ENCODE measurements at regions not wholly inside any gene's neighbourhood (a gene's known extent, or its start where the extent isn't known, plus 50 kb on each side); places are given as distances from the start of the nearest gene placed in this dataset.

GRCh38 chr3:43217206-43217605 is 69.1 kb upstream of the SNRK start:
- TF ChIP-seq ZFP30 (CRISPR knock-in tag; IDR thresholded peaks at IDR 0.05) (no peak), TCF4 (CRISPR knock-in tag; IDR thresholded peaks at IDR 0.05; ENCODE audit: borderline replicate concordance) (no peak), ZFP3 (CRISPR knock-in tag; IDR thresholded peaks at IDR 0.05) (no peak), TOX (CRISPR knock-in tag; IDR thresholded peaks at IDR 0.05; ENCODE audit: borderline replicate concordance) (no peak), OSR1 (CRISPR knock-in tag; IDR thresholded peaks at IDR 0.05) (no peak), CSDC2 (CRISPR knock-in tag; IDR thresholded peaks at IDR 0.05) (no peak), PPARA (CRISPR knock-in tag; IDR thresholded peaks at IDR 0.05; ENCODE audit: borderline replicate concordance) (no peak), RARB (CRISPR knock-in tag; IDR thresholded peaks at IDR 0.05) (no peak), ZNF565 (CRISPR knock-in tag; conservative IDR thresholded peaks at IDR 0.05; ENCODE audit: low read depth) (no peak), SNAI2 (CRISPR knock-in tag; IDR thresholded peaks at IDR 0.05) (no peak), POU6F1 (CRISPR knock-in tag; IDR thresholded peaks at IDR 0.05; ENCODE audit: borderline replicate concordance, low read depth) (no peak), ZNF8 (CRISPR knock-in tag; IDR thresholded peaks at IDR 0.05) (no peak), ZNF70 (CRISPR knock-in tag; IDR thresholded peaks at IDR 0.05) (no peak)
- TF ChIP-seq, protein P1, sequence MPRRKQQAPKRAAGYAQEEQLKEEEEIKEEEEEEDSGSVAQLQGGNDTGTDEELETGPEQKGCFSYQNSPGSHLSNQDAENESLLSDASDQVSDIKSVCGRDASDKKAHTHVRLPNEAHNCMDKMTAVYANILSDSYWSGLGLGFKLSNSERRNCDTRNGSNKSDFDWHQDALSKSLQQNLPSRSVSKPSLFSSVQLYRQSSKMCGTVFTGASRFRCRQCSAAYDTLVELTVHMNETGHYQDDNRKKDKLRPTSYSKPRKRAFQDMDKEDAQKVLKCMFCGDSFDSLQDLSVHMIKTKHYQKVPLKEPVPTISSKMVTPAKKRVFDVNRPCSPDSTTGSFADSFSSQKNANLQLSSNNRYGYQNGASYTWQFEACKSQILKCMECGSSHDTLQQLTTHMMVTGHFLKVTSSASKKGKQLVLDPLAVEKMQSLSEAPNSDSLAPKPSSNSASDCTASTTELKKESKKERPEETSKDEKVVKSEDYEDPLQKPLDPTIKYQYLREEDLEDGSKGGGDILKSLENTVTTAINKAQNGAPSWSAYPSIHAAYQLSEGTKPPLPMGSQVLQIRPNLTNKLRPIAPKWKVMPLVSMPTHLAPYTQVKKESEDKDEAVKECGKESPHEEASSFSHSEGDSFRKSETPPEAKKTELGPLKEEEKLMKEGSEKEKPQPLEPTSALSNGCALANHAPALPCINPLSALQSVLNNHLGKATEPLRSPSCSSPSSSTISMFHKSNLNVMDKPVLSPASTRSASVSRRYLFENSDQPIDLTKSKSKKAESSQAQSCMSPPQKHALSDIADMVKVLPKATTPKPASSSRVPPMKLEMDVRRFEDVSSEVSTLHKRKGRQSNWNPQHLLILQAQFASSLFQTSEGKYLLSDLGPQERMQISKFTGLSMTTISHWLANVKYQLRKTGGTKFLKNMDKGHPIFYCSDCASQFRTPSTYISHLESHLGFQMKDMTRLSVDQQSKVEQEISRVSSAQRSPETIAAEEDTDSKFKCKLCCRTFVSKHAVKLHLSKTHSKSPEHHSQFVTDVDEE (CRISPR knock-in tag; IDR thresholded peaks at IDR 0.05), result no peak
- TF ChIP-seq, protein P2, sequence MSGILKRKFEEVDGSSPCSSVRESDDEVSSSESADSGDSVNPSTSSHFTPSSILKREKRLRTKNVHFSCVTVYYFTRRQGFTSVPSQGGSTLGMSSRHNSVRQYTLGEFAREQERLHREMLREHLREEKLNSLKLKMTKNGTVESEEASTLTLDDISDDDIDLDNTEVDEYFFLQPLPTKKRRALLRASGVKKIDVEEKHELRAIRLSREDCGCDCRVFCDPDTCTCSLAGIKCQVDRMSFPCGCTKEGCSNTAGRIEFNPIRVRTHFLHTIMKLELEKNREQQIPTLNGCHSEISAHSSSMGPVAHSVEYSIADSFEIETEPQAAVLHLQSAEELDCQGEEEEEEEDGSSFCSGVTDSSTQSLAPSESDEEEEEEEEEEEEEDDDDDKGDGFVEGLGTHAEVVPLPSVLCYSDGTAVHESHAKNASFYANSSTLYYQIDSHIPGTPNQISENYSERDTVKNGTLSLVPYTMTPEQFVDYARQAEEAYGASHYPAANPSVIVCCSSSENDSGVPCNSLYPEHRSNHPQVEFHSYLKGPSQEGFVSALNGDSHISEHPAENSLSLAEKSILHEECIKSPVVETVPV (CRISPR knock-in tag; IDR thresholded peaks at IDR 0.05), result no peak
- no peak for ATAC-seq

GRCh38 chr3:43215663-43216275 is 70.6 kb upstream of the SNRK start:
- no peak for ATAC-seq
- TF ChIP-seq GLIS3 (CRISPR knock-in tag; IDR thresholded peaks at IDR 0.05) (no peak), ZNF565 (CRISPR knock-in tag; conservative IDR thresholded peaks at IDR 0.05; ENCODE audit: low read depth) (no peak), RARB (CRISPR knock-in tag; IDR thresholded peaks at IDR 0.05) (no peak)

DNA sequence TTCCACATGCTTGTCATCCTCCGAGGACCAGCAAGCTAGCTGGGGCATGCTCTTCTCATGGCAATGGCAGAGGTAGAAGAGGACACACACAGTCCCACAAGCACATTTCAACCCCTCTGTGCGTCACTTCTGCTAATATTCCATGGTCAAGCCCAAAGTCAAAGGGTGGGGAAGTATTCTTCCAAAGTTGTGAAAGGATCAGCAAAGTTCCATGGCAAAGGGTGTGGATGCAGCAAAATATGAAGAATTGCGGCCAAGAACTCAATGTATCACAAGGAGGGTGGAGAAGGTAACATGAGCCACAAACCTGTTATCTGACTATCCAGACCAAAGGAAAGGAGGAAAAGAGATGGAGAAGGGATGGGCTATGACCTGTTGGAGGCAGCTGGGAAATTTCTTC is 71.2 kb upstream of the SNRK start:
- TF ChIP-seq OSR1 (CRISPR knock-in tag; IDR thresholded peaks at IDR 0.05) (no peak), BACH2 (CRISPR knock-in tag; IDR thresholded peaks at IDR 0.05; ENCODE audit: borderline replicate concordance) (no peak), ZNF8 (CRISPR knock-in tag; IDR thresholded peaks at IDR 0.05) (no peak), PPARA (CRISPR knock-in tag; IDR thresholded peaks at IDR 0.05; ENCODE audit: borderline replicate concordance) (no peak), ZFP30 (CRISPR knock-in tag; IDR thresholded peaks at IDR 0.05) (no peak), ZNF565 (CRISPR knock-in tag; conservative IDR thresholded peaks at IDR 0.05; ENCODE audit: low read depth) (no peak), SNAI2 (CRISPR knock-in tag; IDR thresholded peaks at IDR 0.05) (no peak), GLIS3 (CRISPR knock-in tag; IDR thresholded peaks at IDR 0.05) (no peak)
- TF ChIP-seq, protein P2 (CRISPR knock-in tag; IDR thresholded peaks at IDR 0.05), result no peak
- TF ChIP-seq, protein P3, sequence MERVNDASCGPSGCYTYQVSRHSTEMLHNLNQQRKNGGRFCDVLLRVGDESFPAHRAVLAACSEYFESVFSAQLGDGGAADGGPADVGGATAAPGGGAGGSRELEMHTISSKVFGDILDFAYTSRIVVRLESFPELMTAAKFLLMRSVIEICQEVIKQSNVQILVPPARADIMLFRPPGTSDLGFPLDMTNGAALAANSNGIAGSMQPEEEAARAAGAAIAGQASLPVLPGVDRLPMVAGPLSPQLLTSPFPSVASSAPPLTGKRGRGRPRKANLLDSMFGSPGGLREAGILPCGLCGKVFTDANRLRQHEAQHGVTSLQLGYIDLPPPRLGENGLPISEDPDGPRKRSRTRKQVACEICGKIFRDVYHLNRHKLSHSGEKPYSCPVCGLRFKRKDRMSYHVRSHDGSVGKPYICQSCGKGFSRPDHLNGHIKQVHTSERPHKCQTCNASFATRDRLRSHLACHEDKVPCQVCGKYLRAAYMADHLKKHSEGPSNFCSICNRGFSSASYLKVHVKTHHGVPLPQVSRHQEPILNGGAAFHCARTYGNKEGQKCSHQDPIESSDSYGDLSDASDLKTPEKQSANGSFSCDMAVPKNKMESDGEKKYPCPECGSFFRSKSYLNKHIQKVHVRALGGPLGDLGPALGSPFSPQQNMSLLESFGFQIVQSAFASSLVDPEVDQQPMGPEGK (CRISPR knock-in tag; IDR thresholded peaks at IDR 0.05; ENCODE audit: borderline replicate concordance), result no peak
- no peak for ATAC-seq
